SU-DHL-6 (cell line): ENCODE measurements at regions not wholly inside any gene's neighbourhood (a gene's known extent, or its start where the extent isn't known, plus 50 kb on each side); places are given as distances from the start of the nearest gene placed in this dataset.

Experiments
- EZH2phosphoT487 ChIP-seq: fragments of 200-600 bp; sonication (generic), shearing (Covaris generic); conservative IDR thresholded peaks from 2 replicates; pipeline ENCODE4 v1.6.1; 2018; ENCODE audit warnings: mild to moderate bottlenecking, antibody characterized with exemption, low read length, moderate library complexity, mixed read lengths
- TF ChIP-seq, protein P1 (sequence below): fragments of 200-600 bp; sonication (generic); IDR thresholded peaks from one replicate; pipeline ENCODE4 v1.5.1; 2017; ENCODE audit warnings: antibody characterized with exemption, mild to moderate bottlenecking, low read length, moderate library complexity; ENCODE audit not compliant: insufficient read depth, poor library complexity, severe bottlenecking

DNA sequence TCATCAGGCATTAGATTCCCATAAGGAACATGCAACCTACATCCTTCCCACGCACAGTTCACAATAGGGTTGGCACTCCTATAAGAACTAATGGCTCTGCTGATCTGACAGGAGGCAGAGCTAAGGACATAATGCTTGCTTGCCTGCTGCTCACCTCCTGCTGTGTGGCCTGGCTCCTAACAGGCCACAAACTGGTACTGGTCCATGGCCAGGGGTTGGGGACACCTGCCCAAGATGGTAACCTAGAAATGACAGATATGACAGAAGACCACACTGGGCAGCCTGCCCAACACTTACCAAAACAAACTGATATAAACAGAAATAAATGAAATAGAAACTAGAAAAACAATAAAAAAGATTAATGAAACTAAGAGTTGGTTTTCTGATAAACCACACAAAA, 325.6 kb downstream of the SEC23A start:
- TF ChIP-seq, protein P1, sequence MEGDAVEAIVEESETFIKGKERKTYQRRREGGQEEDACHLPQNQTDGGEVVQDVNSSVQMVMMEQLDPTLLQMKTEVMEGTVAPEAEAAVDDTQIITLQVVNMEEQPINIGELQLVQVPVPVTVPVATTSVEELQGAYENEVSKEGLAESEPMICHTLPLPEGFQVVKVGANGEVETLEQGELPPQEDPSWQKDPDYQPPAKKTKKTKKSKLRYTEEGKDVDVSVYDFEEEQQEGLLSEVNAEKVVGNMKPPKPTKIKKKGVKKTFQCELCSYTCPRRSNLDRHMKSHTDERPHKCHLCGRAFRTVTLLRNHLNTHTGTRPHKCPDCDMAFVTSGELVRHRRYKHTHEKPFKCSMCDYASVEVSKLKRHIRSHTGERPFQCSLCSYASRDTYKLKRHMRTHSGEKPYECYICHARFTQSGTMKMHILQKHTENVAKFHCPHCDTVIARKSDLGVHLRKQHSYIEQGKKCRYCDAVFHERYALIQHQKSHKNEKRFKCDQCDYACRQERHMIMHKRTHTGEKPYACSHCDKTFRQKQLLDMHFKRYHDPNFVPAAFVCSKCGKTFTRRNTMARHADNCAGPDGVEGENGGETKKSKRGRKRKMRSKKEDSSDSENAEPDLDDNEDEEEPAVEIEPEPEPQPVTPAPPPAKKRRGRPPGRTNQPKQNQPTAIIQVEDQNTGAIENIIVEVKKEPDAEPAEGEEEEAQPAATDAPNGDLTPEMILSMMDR = no peak
- TF ChIP-seq EZH2phosphoT487 = no peak
